GM19324 (cell line): ENCODE measurements at regions not wholly inside any gene's neighbourhood (a gene's known extent, or its start where the extent isn't known, plus 50 kb on each side); places are given as distances from the start of the nearest gene placed in this dataset.
"Not testable (repeated sequence)": the region's sequence is repeated elsewhere in the genome, so short reads cannot be mapped to it uniquely, and the experiment has no call there.

Experiments
- ATAC-seq: cut with Tn5 transposase; IDR thresholded peaks from one replicate; pipeline ENCODE4 v1.9.1; 2021; ENCODE audit warnings: mild to moderate bottlenecking, moderate library complexity; ENCODE audit not compliant: unreplicated experiment, low FRiP score

GRCh38 chr13:69109891-69110525, 997.6 kb upstream of the ATXN8OS start:
- ATAC-seq = no peak

DNA sequence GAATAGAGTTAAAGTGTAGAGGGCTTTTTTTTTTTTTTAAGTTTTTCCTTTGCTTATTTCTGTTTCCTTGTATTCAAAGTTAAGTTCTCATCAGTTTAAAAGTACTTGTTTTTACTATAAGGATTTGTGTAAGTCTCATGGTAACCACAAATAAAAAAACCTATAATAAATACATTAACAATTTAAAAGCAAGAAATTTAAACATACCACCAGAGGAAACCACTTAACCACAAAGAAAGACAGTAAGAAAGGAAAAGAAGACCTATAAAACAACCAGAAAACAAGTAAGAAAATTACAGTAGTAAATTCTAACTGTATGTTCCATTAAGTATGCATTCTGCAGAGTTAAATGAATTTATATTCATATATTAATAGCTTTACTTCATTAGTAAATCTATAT, 999.1 kb upstream of the ATXN8OS start:
- ATAC-seq = no peak

- ATAC-seq = no peak
These were observed 1000.2 kb upstream of the ATXN8OS start for GRCh38 chr13:69107436-69107835.

GRCh38 chr13:69101841-69102240, 1005.8 kb upstream of the ATXN8OS start:
- no peak for ATAC-seq

- no peak for ATAC-seq
These were observed 1013.1 kb upstream of the ATXN8OS start for GRCh38 chr13:69094485-69094884.

DNA sequence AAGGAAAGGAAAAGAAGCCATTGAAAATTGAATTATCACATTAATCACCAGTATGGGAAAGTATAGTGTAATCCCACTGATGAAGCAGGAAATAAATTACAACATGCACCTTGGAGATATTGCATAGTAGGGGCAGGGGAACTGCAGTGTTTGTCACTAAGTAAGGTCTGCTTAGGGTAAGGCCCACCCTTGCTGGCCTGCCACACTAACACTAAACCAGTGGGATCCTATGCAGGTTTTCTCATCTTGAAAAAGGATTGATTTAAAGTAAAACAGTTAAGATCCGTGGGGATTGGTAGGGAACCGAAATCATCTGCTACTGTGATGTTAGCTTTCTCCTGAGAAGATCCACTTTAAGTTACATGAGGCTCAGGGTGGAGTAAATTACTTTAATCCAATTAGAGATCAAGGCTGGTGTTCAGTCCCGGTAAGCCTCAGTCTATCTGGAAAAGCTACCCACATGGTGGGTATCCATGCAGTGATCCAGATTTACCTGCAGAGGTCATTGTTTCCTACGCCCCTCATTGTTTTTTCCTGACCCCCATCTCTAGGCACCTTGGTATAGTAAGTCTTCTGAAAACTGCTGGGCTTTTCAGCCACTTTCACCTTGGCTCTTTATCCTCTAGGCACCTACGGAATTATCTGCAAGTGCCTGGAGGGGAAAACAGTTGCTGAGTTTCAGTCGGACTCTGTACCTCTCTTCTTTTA, 1014.9 kb upstream of the ATXN8OS start:
- no peak for ATAC-seq

DNA sequence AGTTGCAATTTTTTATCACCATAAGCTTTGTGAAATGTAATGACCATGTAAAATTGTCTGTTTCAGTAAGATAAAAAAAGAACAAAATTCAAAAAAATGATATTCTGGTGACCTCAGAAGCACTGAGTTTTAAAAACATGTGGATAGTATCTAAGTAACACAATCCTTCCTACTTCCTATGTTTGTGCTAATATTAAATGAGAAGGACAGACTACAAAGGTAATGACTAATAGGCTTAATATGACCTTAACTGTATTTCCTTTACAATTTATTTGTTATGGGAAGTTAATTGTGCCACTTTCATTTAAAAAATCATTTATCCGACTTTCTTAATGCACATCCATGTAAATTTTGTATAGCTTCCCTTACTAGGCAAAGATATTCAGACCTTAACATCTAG, 1030.4 kb upstream of the ATXN8OS start:
- ATAC-seq = no peak

- ATAC-seq = no peak
These were observed 1038.0 kb upstream of the ATXN8OS start for GRCh38 chr13:69069554-69070133.

GRCh38 chr13:69050696-69051095, 1056.9 kb upstream of the ATXN8OS start:
- ATAC-seq = no peak

DNA sequence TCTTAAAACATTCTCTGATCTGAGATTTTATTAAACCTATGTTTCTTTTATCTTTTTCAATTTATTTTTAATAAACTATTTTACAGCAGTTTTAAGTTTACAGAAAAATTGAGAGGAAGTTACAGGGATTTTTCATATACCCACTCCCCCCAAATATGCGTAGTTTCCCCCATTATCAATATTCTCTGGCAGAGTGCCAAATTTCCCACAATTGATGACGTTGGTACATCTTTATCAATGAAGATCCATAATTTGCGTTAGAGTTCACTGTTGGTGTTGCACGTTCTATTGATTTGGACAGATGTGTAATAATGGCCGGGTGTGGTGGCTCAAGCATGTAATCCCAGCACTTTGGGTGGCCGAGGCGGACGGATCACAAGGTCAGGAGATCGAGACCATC, 1063.0 kb upstream of the ATXN8OS start:
- no peak for ATAC-seq

DNA sequence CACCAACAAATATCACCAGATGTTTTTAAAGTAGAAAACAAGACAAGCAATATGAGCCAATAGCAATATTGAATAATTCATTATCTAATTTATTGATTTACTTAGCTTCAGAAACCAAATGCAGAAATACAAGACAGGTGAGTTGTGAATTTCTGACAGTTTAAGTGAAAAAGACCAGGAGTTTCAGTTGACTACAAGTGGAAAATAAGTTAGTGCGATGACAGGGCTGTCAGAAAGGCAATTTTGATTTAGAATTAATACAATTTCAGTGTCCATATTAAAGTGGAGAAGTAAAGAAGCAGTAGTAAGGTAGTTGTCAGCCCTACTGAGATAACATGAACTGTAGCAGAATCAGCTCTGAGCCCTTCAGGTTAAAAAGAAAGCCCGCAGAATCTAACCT, 1066.7 kb upstream of the ATXN8OS start:
- ATAC-seq = no peak

- no peak for ATAC-seq
These were observed 1071.9 kb upstream of the ATXN8OS start for GRCh38 chr13:69035771-69036170.

GRCh38 chr13:69028936-69029335, 1078.7 kb upstream of the ATXN8OS start:
- ATAC-seq = no peak

DNA sequence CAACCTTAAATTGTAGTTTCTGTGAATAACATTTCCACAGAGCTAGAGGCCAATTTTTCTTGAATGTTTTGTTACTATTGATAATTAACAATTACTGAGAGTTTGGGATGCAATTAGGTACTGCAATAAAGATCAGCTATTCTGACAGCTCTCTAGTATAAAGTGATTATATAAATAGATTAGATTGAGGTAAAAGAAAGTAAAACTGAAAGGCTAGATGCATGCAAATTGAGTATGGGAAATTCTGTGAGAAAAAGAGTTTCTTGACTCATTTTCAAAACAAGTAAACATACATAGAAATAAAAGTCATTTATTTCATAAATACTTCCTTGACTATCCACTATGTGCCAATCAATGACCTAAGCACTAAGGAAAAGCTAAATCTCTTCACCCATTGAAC, 1087.5 kb upstream of the ATXN8OS start:
- no peak for ATAC-seq

DNA sequence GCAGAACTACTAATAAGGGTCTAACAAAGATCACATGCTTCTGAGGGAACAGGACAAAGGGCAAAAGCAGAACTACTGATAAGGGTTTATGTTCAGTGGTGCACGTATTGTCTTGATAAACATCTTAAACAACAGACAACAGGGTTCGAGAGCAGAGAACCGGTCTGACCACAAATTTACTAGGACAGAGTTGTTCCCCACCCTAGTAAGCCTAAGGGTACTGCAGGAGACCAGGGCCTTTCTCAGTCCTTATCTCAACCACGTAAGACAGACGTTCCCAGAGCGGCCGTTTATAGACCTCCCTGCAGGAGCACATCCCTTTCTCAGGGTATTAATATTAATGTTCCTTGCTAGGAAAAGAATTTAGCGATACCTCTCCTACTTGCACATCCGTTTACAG, 1089.5 kb upstream of the ATXN8OS start:
- not testable (repeated sequence) for ATAC-seq

DNA sequence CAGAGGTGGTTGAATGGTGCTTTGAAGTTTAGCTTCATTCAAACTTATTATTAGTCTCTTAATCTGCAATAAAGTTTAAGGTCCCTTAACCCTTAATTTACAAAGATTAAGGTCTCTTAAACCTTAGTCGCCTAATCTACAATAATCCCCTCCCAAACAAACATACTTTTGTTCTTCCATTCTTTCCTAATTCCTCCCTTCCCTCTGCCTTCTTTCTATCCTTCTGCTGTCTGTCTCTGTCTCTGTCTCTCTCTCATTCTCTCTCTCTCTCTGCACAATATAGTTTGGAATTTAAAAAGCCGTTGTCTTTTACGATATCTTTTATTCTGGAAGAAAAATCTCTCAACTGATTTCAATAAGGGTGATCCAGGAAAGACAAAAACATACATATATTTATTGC, 1096.8 kb upstream of the ATXN8OS start:
- no peak for ATAC-seq

- no peak for ATAC-seq
These were observed 1099.1 kb upstream of the ATXN8OS start for GRCh38 chr13:69008499-69008898.

DNA sequence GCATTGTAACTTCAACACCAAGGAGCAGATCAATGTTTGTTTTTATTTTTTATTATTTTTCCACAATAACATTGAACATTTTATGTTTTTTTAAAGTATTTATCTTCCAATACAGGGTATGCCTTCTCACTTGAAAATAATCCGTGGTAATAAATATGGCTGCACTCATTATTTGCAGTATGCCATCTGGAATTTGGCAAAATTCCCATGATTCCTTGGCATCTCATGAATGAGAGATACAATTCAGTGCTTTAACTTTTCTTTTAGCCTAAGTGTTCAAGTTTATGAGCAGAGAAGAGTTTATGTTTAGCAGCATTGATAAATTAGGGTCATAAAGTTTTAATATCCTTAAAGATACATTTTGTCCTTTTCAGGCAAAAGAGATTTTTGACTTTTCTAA, 1109.6 kb upstream of the ATXN8OS start:
- ATAC-seq = no peak

DNA sequence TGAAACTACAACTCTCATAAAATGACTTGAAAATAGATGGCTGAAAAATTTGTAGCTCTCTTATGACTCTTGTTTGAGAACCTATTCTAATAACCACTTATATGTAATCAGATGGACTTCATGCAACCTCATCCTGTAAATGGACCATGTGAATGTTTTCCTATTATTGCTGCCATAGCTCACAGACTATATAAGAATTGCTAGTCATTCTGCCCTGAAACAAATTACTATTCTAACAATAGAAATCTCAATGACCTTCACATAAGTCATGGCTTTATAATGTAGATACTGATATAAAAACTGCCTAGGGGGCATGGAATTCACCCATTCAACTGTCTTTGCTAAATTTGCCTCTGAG, 1111.0 kb upstream of the ATXN8OS start:
- ATAC-seq = no peak

GRCh38 chr13:68995972-68996667, 1111.5 kb upstream of the ATXN8OS start:
- no peak for ATAC-seq

DNA sequence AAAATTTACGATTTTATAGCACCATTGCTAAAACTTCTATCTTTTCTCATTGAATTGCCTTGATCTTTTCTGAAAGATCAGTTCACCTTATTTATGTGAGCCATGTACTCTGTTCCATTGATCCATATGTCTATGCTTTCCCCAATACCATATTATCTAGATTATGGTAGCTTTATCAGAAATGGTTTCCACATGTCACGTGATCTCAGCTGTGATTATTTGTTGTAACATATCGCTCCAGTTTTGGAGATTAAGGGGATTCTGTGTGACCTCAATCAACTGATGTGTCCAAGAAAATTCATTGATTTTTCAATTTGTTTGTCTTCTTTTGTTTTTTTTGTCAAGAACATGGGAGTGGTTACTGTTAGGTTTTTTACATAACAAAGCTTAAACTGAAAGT, 1114.5 kb upstream of the ATXN8OS start:
- no peak for ATAC-seq

GRCh38 chr13:68988176-68988575, 1119.5 kb upstream of the ATXN8OS start:
- ATAC-seq = no peak
